ENCODE measurements at regions not wholly inside any gene's neighbourhood (a gene's known extent, or its start where the extent isn't known, plus 50 kb on each side); places are given as distances from the start of the nearest gene placed in this dataset.

GRCh38 chr7:47724335-47724982, 142.5 kb upstream of the TNS3 start:
- DNase-seq (ENCODE audit: low spot score), result no peak

GRCh38 chr7:47722126-47722525, 140.2 kb upstream of the TNS3 start:
- DNase-seq (ENCODE audit: low spot score), result no peak

- no peak for DNase-seq (ENCODE audit: low spot score)
Observed at GRCh38 chr7:47721670-47722069, 139.8 kb upstream of the TNS3 start.

GRCh38 chr7:47720907-47721244, 139.0 kb upstream of the TNS3 start:
- no peak for DNase-seq (ENCODE audit: low spot score)

- DNase-seq (ENCODE audit: low spot score), result no peak
Observed at GRCh38 chr7:47720141-47720906, 138.4 kb upstream of the TNS3 start.

- no peak for DNase-seq (ENCODE audit: low spot score)
Observed at GRCh38 chr7:47719675-47720074, 137.8 kb upstream of the TNS3 start.

GRCh38 chr7:47715631-47716068, 133.7 kb upstream of the TNS3 start:
- no peak for DNase-seq (ENCODE audit: low spot score)

- DNase-seq (ENCODE audit: low spot score), result no peak
Observed at GRCh38 chr7:47714669-47715607, 133.0 kb upstream of the TNS3 start.

GRCh38 chr7:47713595-47713994, 131.7 kb upstream of the TNS3 start:
- no peak for DNase-seq (ENCODE audit: low spot score)

- no peak for DNase-seq (ENCODE audit: low spot score)
Observed at GRCh38 chr7:47712416-47712815, 130.5 kb upstream of the TNS3 start.

- no peak for DNase-seq (ENCODE audit: low spot score)
Observed at GRCh38 chr7:47711776-47712175, 129.9 kb upstream of the TNS3 start.

GRCh38 chr7:47710201-47710935, 128.5 kb upstream of the TNS3 start:
- DNase-seq (ENCODE audit: low spot score), result no peak

- DNase-seq (ENCODE audit: low spot score), result no peak
Observed at GRCh38 chr7:47709451-47709850, 127.5 kb upstream of the TNS3 start.

- DNase-seq (ENCODE audit: low spot score), result no peak
Observed at GRCh38 chr7:47709051-47709450, 127.1 kb upstream of the TNS3 start.

GRCh38 chr7:47707583-47707982, 125.7 kb upstream of the TNS3 start:
- no peak for DNase-seq (ENCODE audit: low spot score)

- no peak for DNase-seq (ENCODE audit: low spot score)
Observed at GRCh38 chr7:47704936-47705335, 123.0 kb upstream of the TNS3 start.

GRCh38 chr7:47702080-47702479, 120.2 kb upstream of the TNS3 start:
- no peak for DNase-seq (ENCODE audit: low spot score)

- no peak for DNase-seq (ENCODE audit: low spot score)
Observed at GRCh38 chr7:47698386-47698785, 116.5 kb upstream of the TNS3 start.

- DNase-seq (ENCODE audit: low spot score), result no peak
Observed at GRCh38 chr7:47697543-47697942, 115.6 kb upstream of the TNS3 start.

GRCh38 chr7:47696152-47696710, 114.3 kb upstream of the TNS3 start:
- no peak for DNase-seq (ENCODE audit: low spot score)

- DNase-seq (ENCODE audit: low spot score), result no peak
Observed at GRCh38 chr7:47693216-47693615, 111.3 kb upstream of the TNS3 start.

- DNase-seq (ENCODE audit: low spot score), result no peak
Observed at GRCh38 chr7:47691988-47692387, 110.1 kb upstream of the TNS3 start.
